Hepatocyte (in vitro differentiated cells): ENCODE measurements at regions not wholly inside any gene's neighbourhood (a gene's known extent, or its start where the extent isn't known, plus 50 kb on each side); places are given as distances from the start of the nearest gene placed in this dataset.

ENCODE experiments used
- DNase-seq: peaks from one replicate; pipeline ENCODE4 v3.0.0-alpha.2; 2016; ENCODE audit warnings: low spot score
- H2AFZ ChIP-seq: fragments of 200-600 bp; sonication (generic); 2 replicates; pipeline ENCODE4 v1.6.0; 2016; ENCODE audit warnings: antibody characterized with exemption, mild to moderate bottlenecking
- H3K27ac ChIP-seq: fragments of 200-600 bp; sonication (generic); 2 replicates; pipeline ENCODE4 v1.5.1; 2016; ENCODE audit warnings: mild to moderate bottlenecking
- H3K27me3 ChIP-seq: fragments of 200-600 bp; sonication (generic); 2 replicates; pipeline ENCODE4 v1.6.1; 2016
- H3K36me3 ChIP-seq: fragments of 200-600 bp; sonication (generic); replicated peaks from 2 replicates; pipeline ENCODE4 v1.5.1; 2016; ENCODE audit warnings: low read depth; ENCODE audit not compliant: insufficient read depth
- H3K4me1 ChIP-seq: fragments of 200-600 bp; sonication (generic); 2 replicates; pipeline ENCODE4 v1.5.1; 2016; ENCODE audit warnings: mild to moderate bottlenecking, moderate library complexity; ENCODE audit not compliant: insufficient read depth
- H3K4me2 ChIP-seq: fragments of 200-600 bp; sonication (generic); 2 replicates; pipeline ENCODE4 v1.6.0; 2016
- H3K4me3 ChIP-seq: fragments of 200-600 bp; sonication (generic); 2 replicates; pipeline ENCODE4 v1.5.1; 2016; ENCODE audit warnings: mild to moderate bottlenecking
- H3K79me2 ChIP-seq: fragments of 200-600 bp; sonication (generic); 2 replicates; pipeline ENCODE4 v1.6.0; 2017; ENCODE audit warnings: mild to moderate bottlenecking
- H3K9me2 ChIP-seq: fragments of 200-600 bp; sonication (generic); replicated peaks from 2 replicates; pipeline ENCODE4 v1.6.0; 2017; ENCODE audit warnings: mild to moderate bottlenecking; ENCODE audit not compliant: insufficient read depth
- H3K9me3 ChIP-seq: fragments of 200-600 bp; sonication (generic); 2 replicates; pipeline ENCODE4 v1.5.1; 2016; ENCODE audit warnings: low read depth, mild to moderate bottlenecking
- H4K20me1 ChIP-seq: fragments of 200-600 bp; sonication (generic); 2 replicates; pipeline ENCODE4 v1.6.0; 2016; ENCODE audit warnings: mild to moderate bottlenecking; ENCODE audit not compliant: insufficient read depth, poor library complexity, severe bottlenecking
- CTCF ChIP-seq: fragments of 200-600 bp; sonication (generic); IDR thresholded peaks from 2 replicates; pipeline ENCODE4 v1.5.1; 2016; ENCODE audit warnings: antibody characterized with exemption, mild to moderate bottlenecking; ENCODE audit not compliant: poor library complexity
- EZH2 ChIP-seq: fragments of 200-600 bp; sonication (generic); IDR thresholded peaks from 2 replicates; pipeline ENCODE4 v1.6.1; 2016; ENCODE audit warnings: antibody characterized with exemption, mild to moderate bottlenecking, borderline replicate concordance
- EZH2phosphoT487 ChIP-seq: fragments of 200-600 bp; sonication (generic); IDR thresholded peaks from one replicate; pipeline ENCODE4 v1.6.1; 2018; ENCODE audit warnings: antibody characterized with exemption, mild to moderate bottlenecking, low read depth, moderate library complexity; ENCODE audit not compliant: unreplicated experiment, severe bottlenecking
- WGBS: methylation state at CpG from one replicate; pipeline ENCODE4 v1.1.6; 2016; ENCODE audit warnings: low lambda C conversion rate; ENCODE audit errors: missing lambda C conversion rate; 5-methylcytosine and 5-hydroxymethylcytosine counted together

- Histone ChIP-seq H3K9me2 (no peaks in the 10 kb centered on the region), H3K27me3 (no peaks in the 10 kb centered on the region), H3K4me2 (no peak overlapping the region), H4K20me1 (no peaks in the 10 kb centered on the region), H2AFZ (no peak overlapping the region), H3K4me1 (peaks cover 3% of the 10 kb centered on the region), H3K27ac (no peak overlapping the region), H3K9me3 (no peaks in the 10 kb centered on the region), H3K79me2 (no peaks in the 10 kb centered on the region), H3K36me3 (no peaks in the 10 kb centered on the region), H3K4me3 (no peak overlapping the region)
- no peak for DNase-seq
- no peak for TF ChIP-seq EZH2
- no peak for TF ChIP-seq EZH2phosphoT487
- TF ChIP-seq CTCF, result no peak
Measured at GRCh38 chr4:11568511-11568910, 139.8 kb upstream of the HS3ST1 start.

DNA sequence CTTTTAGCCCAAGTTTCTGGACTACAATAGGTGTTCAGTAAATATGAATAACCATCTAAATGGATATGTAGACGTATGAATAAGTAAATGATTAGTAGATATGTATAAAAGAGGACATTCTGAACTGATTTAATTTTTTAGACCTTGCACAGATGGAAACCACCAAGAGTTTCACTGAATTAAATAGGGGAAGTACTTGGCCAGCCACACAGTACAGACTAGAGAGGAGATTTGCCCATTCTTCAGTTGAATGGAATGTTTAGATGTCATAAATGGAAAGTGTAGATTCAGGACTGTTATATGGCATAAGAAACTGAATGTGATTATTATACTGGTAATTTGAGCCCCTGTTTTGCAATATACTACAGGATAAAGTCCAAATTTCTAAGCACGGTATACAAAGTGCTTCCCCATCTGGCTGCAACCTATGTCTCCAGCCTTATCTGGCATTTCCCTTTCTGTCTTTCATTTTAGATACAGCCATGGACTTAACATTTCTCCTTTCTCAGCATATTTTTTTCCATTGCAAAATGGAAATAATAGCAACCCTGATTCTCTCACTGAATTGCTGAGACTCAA is 137.8 kb upstream of the HS3ST1 start:
- Histone ChIP-seq H4K20me1 (no peaks in the 10 kb centered on the region), H3K4me2 (no peak overlapping the region), H3K79me2 (no peaks in the 10 kb centered on the region), H3K9me2 (no peaks in the 10 kb centered on the region), H3K9me3 (no peaks in the 10 kb centered on the region), H3K36me3 (no peaks in the 10 kb centered on the region), H3K4me1 (peaks cover 3% of the 10 kb centered on the region), H3K27ac (peak overlapping the region; percentile 20), H3K4me3 (no peak overlapping the region), H3K27me3 (no peaks in the 10 kb centered on the region), H2AFZ (no peak overlapping the region)
- no peak for TF ChIP-seq EZH2phosphoT487
- TF ChIP-seq EZH2, result no peak
- TF ChIP-seq CTCF, result no peak
- 57% methylated on average over 2 of the region's 2 CpGs for WGBS
- DNase-seq, result peak; percentile 48

- DNase-seq, result no peak
Measured at GRCh38 chr4:11565899-11566298, 137.2 kb upstream of the HS3ST1 start.

More at GRCh38 chr4:11565899-11566298, 137.2 kb upstream of the HS3ST1 start:
- H3K4me1 ChIP-seq, result peaks cover 3% of the 10 kb centered on the region
- no peak overlapping the region for H3K4me2 ChIP-seq
- H3K27ac ChIP-seq, result peak overlapping the region; percentile 0
- no peaks in the 10 kb centered on the region for H3K9me2 ChIP-seq
- H3K79me2 ChIP-seq, result no peaks in the 10 kb centered on the region
- no peak overlapping the region for H3K4me3 ChIP-seq
- no peaks in the 10 kb centered on the region for H3K27me3 ChIP-seq
- H4K20me1 ChIP-seq, result no peaks in the 10 kb centered on the region
- H3K9me3 ChIP-seq, result no peaks in the 10 kb centered on the region
- no peak overlapping the region for H2AFZ ChIP-seq
- TF ChIP-seq CTCF (no peak), EZH2 (no peak), EZH2phosphoT487 (no peak)
- H3K36me3 ChIP-seq, result no peaks in the 10 kb centered on the region
- 79% methylated on average over 2 of the region's 2 CpGs for WGBS
